ENCODE measurements at regions not wholly inside any gene's neighbourhood (a gene's known extent, or its start where the extent isn't known, plus 50 kb on each side); places are given as distances from the start of the nearest gene placed in this dataset.
"Not testable (repeated sequence)": the region's sequence is repeated elsewhere in the genome, so short reads cannot be mapped to it uniquely, and the experiment has no call there.

GRCh38 chr20:47890708-47891107 is 105.4 kb upstream of the SULF2 start:
- not testable (repeated sequence) for DNase-seq (ENCODE audit: low spot score)

GRCh38 chr20:47889751-47890150 is 104.5 kb upstream of the SULF2 start:
- DNase-seq (ENCODE audit: low spot score), result not testable (repeated sequence)

GRCh38 chr20:47888351-47888750 is 103.1 kb upstream of the SULF2 start:
- DNase-seq (ENCODE audit: low spot score), result no peak

GRCh38 chr20:47887477-47888080 is 102.3 kb upstream of the SULF2 start:
- DNase-seq (ENCODE audit: low spot score), result no peak

- no peak for DNase-seq (ENCODE audit: low spot score)
These were observed 101.8 kb upstream of the SULF2 start for GRCh38 chr20:47887064-47887463.

GRCh38 chr20:47886454-47887041 is 101.3 kb upstream of the SULF2 start:
- no peak for DNase-seq (ENCODE audit: low spot score)

GRCh38 chr20:47885909-47886453 is 100.7 kb upstream of the SULF2 start:
- DNase-seq (ENCODE audit: low spot score), result no peak

GRCh38 chr20:47883940-47884339 is 98.7 kb upstream of the SULF2 start:
- not testable (repeated sequence) for DNase-seq (ENCODE audit: low spot score)

- no peak for DNase-seq (ENCODE audit: low spot score)
These were observed 97.9 kb upstream of the SULF2 start for GRCh38 chr20:47883186-47883585.

- no peak for DNase-seq (ENCODE audit: low spot score)
These were observed 94.5 kb upstream of the SULF2 start for GRCh38 chr20:47879771-47880170.

- DNase-seq (ENCODE audit: low spot score), result no peak
These were observed 93.3 kb upstream of the SULF2 start for GRCh38 chr20:47878601-47879027.

- no peak for DNase-seq (ENCODE audit: low spot score)
These were observed 91.2 kb upstream of the SULF2 start for GRCh38 chr20:47876311-47877088.

GRCh38 chr20:47875297-47876025 is 90.2 kb upstream of the SULF2 start:
- DNase-seq (ENCODE audit: low spot score), result no peak

- no peak for DNase-seq (ENCODE audit: low spot score)
These were observed 87.1 kb upstream of the SULF2 start for GRCh38 chr20:47872341-47872740.

GRCh38 chr20:47870475-47870874 is 85.2 kb upstream of the SULF2 start:
- DNase-seq (ENCODE audit: low spot score), result no peak

- no peak for DNase-seq (ENCODE audit: low spot score)
These were observed 83.5 kb upstream of the SULF2 start for GRCh38 chr20:47868744-47869143.

- DNase-seq (ENCODE audit: low spot score), result no peak
These were observed 83.0 kb upstream of the SULF2 start for GRCh38 chr20:47868236-47868635.

- DNase-seq (ENCODE audit: low spot score), result no peak
These were observed 82.5 kb upstream of the SULF2 start for GRCh38 chr20:47867831-47868230.

- no peak for DNase-seq (ENCODE audit: low spot score)
These were observed 81.2 kb upstream of the SULF2 start for GRCh38 chr20:47866480-47866879.

- DNase-seq (ENCODE audit: low spot score), result no peak
These were observed 80.6 kb upstream of the SULF2 start for GRCh38 chr20:47865912-47866311.

GRCh38 chr20:47865451-47865850 is 80.2 kb upstream of the SULF2 start:
- no peak for DNase-seq (ENCODE audit: low spot score)

GRCh38 chr20:47863981-47864380 is 78.7 kb upstream of the SULF2 start:
- DNase-seq (ENCODE audit: low spot score), result no peak
